COLO668 (cell line): ENCODE measurements at regions not wholly inside any gene's neighbourhood (a gene's known extent, or its start where the extent isn't known, plus 50 kb on each side); places are given as distances from the start of the nearest gene placed in this dataset.

Experiments
- DNase-seq: peaks from one replicate; lab custom pipeline; 2025; ENCODE audit not compliant: unreplicated experiment; lab: John Stamatoyannopoulos, UW

GRCh38 chr2:19810148-19810547, 91.6 kb downstream of the TTC32 start:
- no peak for DNase-seq

- DNase-seq: no peak
These were observed 92.6 kb downstream of the TTC32 start for GRCh38 chr2:19809206-19809605.

- no peak for DNase-seq
These were observed 93.9 kb downstream of the TTC32 start for GRCh38 chr2:19807866-19808265.

GRCh38 chr2:19807346-19807745, 94.4 kb downstream of the TTC32 start:
- no peak for DNase-seq

- no peak for DNase-seq
These were observed 95.2 kb downstream of the TTC32 start for GRCh38 chr2:19806591-19806990.

- no peak for DNase-seq
These were observed 95.7 kb downstream of the TTC32 start for GRCh38 chr2:19806131-19806530.

GRCh38 chr2:19805266-19805665, 96.5 kb downstream of the TTC32 start:
- DNase-seq: no peak

GRCh38 chr2:19804639-19805260, 97.0 kb downstream of the TTC32 start:
- DNase-seq: no peak

GRCh38 chr2:19802086-19802841, 99.5 kb downstream of the TTC32 start:
- no peak for DNase-seq

GRCh38 chr2:19801367-19802080, 100.3 kb downstream of the TTC32 start:
- peak; percentile 38 for DNase-seq

- no peak for DNase-seq
These were observed 101.0 kb downstream of the TTC32 start for GRCh38 chr2:19800796-19801195.

GRCh38 chr2:19799881-19800780, 101.7 kb downstream of the TTC32 start:
- DNase-seq: peak; percentile 53

- DNase-seq: no peak
These were observed 103.9 kb downstream of the TTC32 start for GRCh38 chr2:19797871-19798270.

GRCh38 chr2:19797243-19797810, 104.5 kb downstream of the TTC32 start:
- no peak for DNase-seq

- DNase-seq: no peak
These were observed 105.6 kb downstream of the TTC32 start for GRCh38 chr2:19796035-19796695.

- DNase-seq: no peak
These were observed 108.5 kb downstream of the TTC32 start for GRCh38 chr2:19793132-19793750.

- no peak for DNase-seq
These were observed 111.5 kb downstream of the TTC32 start for GRCh38 chr2:19790291-19790690.

- DNase-seq: no peak
These were observed 114.6 kb downstream of the TTC32 start for GRCh38 chr2:19787134-19787533.

- no peak for DNase-seq
These were observed 115.2 kb downstream of the TTC32 start for GRCh38 chr2:19786408-19787058.
